NCI-H146 treated with DMSO at 0.1 percent for 48 hours (cell line): ENCODE measurements at regions not wholly inside any gene's neighbourhood (a gene's known extent, or its start where the extent isn't known, plus 50 kb on each side); places are given as distances from the start of the nearest gene placed in this dataset.
"Not testable (repeated sequence)": the region's sequence is repeated elsewhere in the genome, so short reads cannot be mapped to it uniquely, and the experiment has no call there.

Experiments used
- DNase-seq: peaks from one replicate; lab custom pipeline; 2025; ENCODE audit not compliant: unreplicated experiment; lab: John Stamatoyannopoulos, UW

GRCh38 chr3:104297617-104298016, 1069.1 kb upstream of the ALCAM start:
- DNase-seq: no peak

GRCh38 chr3:104298662-104299061, 1068.0 kb upstream of the ALCAM start:
- DNase-seq: no peak

- DNase-seq: no peak
Measured at GRCh38 chr3:104316118-104316517, 1050.6 kb upstream of the ALCAM start.

GRCh38 chr3:104323226-104323625, 1043.5 kb upstream of the ALCAM start:
- no peak for DNase-seq

- DNase-seq: no peak
Measured at GRCh38 chr3:104347291-104347690, 1019.4 kb upstream of the ALCAM start.

GRCh38 chr3:104349836-104350235, 1016.9 kb upstream of the ALCAM start:
- no peak for DNase-seq

- no peak for DNase-seq
Measured at GRCh38 chr3:104353951-104354350, 1012.8 kb upstream of the ALCAM start.

GRCh38 chr3:104359546-104359945, 1007.2 kb upstream of the ALCAM start:
- no peak for DNase-seq

GRCh38 chr3:104360038-104360437, 1006.7 kb upstream of the ALCAM start:
- DNase-seq: no peak

GRCh38 chr3:104361748-104362147, 1005.0 kb upstream of the ALCAM start:
- DNase-seq: not testable (repeated sequence)

GRCh38 chr3:104362319-104362718, 1004.4 kb upstream of the ALCAM start:
- DNase-seq: no peak

GRCh38 chr3:104367000-104367399, 999.7 kb upstream of the ALCAM start:
- no peak for DNase-seq

- no peak for DNase-seq
Measured at GRCh38 chr3:104368760-104369159, 997.9 kb upstream of the ALCAM start.

- no peak for DNase-seq
Measured at GRCh38 chr3:104385421-104385820, 981.3 kb upstream of the ALCAM start.

GRCh38 chr3:104388619-104389018, 978.1 kb upstream of the ALCAM start:
- no peak for DNase-seq

- DNase-seq: no peak
Measured at GRCh38 chr3:104392327-104392726, 974.4 kb upstream of the ALCAM start.

- DNase-seq: no peak
Measured at GRCh38 chr3:104396974-104397669, 969.6 kb upstream of the ALCAM start.

GRCh38 chr3:104397713-104398112, 969.0 kb upstream of the ALCAM start:
- no peak for DNase-seq

- DNase-seq: no peak
Measured at GRCh38 chr3:104402902-104403301, 963.8 kb upstream of the ALCAM start.

- no peak for DNase-seq
Measured at GRCh38 chr3:104411757-104412156, 955.0 kb upstream of the ALCAM start.

- DNase-seq: no peak
Measured at GRCh38 chr3:104412608-104413580, 953.8 kb upstream of the ALCAM start.

- no peak for DNase-seq
Measured at GRCh38 chr3:104428337-104428925, 938.3 kb upstream of the ALCAM start.
